HEK293 (cell line): ENCODE measurements at regions not wholly inside any gene's neighbourhood (a gene's known extent, or its start where the extent isn't known, plus 50 kb on each side); places are given as distances from the start of the nearest gene placed in this dataset.

Experiments
- CTCF ChIA-PET: fragments of 350-600 bp; formaldehyde crosslinking; extraction: SDS; loops from one replicate; lab custom pipeline; 2021; ENCODE audit warnings: antibody characterized with exemption; lab: Yijun Ruan, JAX
- POLR2A ChIA-PET: fragments of 300-600 bp; formaldehyde crosslinking; extraction: SDS; loops from one replicate; lab custom pipeline; 2020; ENCODE audit warnings: antibody characterized with exemption, inconsistent platforms; lab: Yijun Ruan, JAX
- H3K27ac ChIP-seq: fragments of 200-500 bp; sonication (Bioruptor generic); 2 replicates; pipeline ENCODE4 v1.5.1; 2014; ENCODE audit warnings: low read depth, low read length, control low read depth, inconsistent platforms; ENCODE audit errors: extremely low read depth
- H3K36me3 ChIP-seq, 2 experiments: fragments of 200-500 bp in 1 of 2; sonication (Bioruptor generic) in 1 of 2; 1 replicate in 1 of 2; 2 replicates in 1 of 2; pipeline ENCODE4 v1.5.1; 2014 to 2017; ENCODE audit warnings: inconsistent platforms in 2 of 2, low read length in 2 of 2; ENCODE audit not compliant: control insufficient read depth in 2 of 2, insufficient read depth in 1 of 2
- H3K4me1 ChIP-seq: fragments of 200-500 bp; sonication (Bioruptor generic); 2 replicates; pipeline ENCODE4 v1.5.1; 2014; ENCODE audit warnings: mild to moderate bottlenecking, low read length, inconsistent platforms; ENCODE audit not compliant: control insufficient read depth, insufficient read depth
- H3K4me3 ChIP-seq: 2 replicates; pipeline ENCODE4 v1.5.1; 2011; ENCODE audit warnings: low read depth, mild to moderate bottlenecking, control low read depth, low read length, moderate library complexity
- H3K9me3 ChIP-seq: fragments of 200-500 bp; sonication (Bioruptor generic); 2 replicates; pipeline ENCODE4 v1.5.1; 2014; ENCODE audit warnings: low read depth, low read length, inconsistent platforms; ENCODE audit not compliant: control insufficient read depth, insufficient read depth
- BCL11A ChIP-seq: fragments of 450-650 bp; formaldehyde crosslinking; IDR thresholded peaks from 2 replicates; pipeline ENCODE4 v1.5.1; 2016; ENCODE audit warnings: low read depth, missing biosample characterization, missing genetic modification characterization
- BCL11B ChIP-seq: fragments of 450-650 bp; formaldehyde crosslinking; IDR thresholded peaks from 2 replicates; pipeline ENCODE4 v1.5.1; 2016; ENCODE audit warnings: low read depth, missing biosample characterization, missing genetic modification characterization
- HOXC10 ChIP-seq: sonication (generic); formaldehyde crosslinking; IDR thresholded peaks from 2 replicates; pipeline ENCODE4 v1.8.1; 2023; ENCODE audit warnings: mild to moderate bottlenecking, missing genetic modification reagents
- HOXD13 ChIP-seq: sonication (generic); formaldehyde crosslinking; IDR thresholded peaks from 2 replicates; pipeline ENCODE4 v1.8.0; 2022; ENCODE audit warnings: missing genetic modification reagents, borderline replicate concordance
- KLF8 ChIP-seq: fragments of 450-650 bp; formaldehyde crosslinking; IDR thresholded peaks from 2 replicates; pipeline ENCODE4 v1.5.1; 2016; ENCODE audit warnings: missing biosample characterization, missing genetic modification characterization
- MEIS1 ChIP-seq: sonication (generic); formaldehyde crosslinking; IDR thresholded peaks from 2 replicates; pipeline ENCODE4 v1.8.1; 2022; ENCODE audit warnings: missing genetic modification reagents, mild to moderate bottlenecking, borderline replicate concordance
- MZF1 ChIP-seq: fragments of 450-650 bp; formaldehyde crosslinking; IDR thresholded peaks from 2 replicates; pipeline ENCODE4 v1.5.1; 2017; ENCODE audit warnings: missing biosample characterization, missing genetic modification characterization, borderline replicate concordance
- SP3 ChIP-seq: fragments of 450-650 bp; formaldehyde crosslinking; IDR thresholded peaks from 2 replicates; pipeline ENCODE4 v1.5.1; 2016; ENCODE audit warnings: missing biosample characterization, missing genetic modification characterization
- ZNF133 ChIP-seq: fragments of 450-650 bp; formaldehyde crosslinking; IDR thresholded peaks from 2 replicates; pipeline ENCODE4 v1.5.1; 2016; ENCODE audit warnings: missing biosample characterization, missing genetic modification characterization
- ZNF174 ChIP-seq: fragments of 450-650 bp; formaldehyde crosslinking; IDR thresholded peaks from 2 replicates; pipeline ENCODE4 v1.5.0; 2017; ENCODE audit warnings: missing biosample characterization, mild to moderate bottlenecking, missing genetic modification characterization
- ZNF211 ChIP-seq: fragments of 450-650 bp; formaldehyde crosslinking; IDR thresholded peaks from 2 replicates; pipeline ENCODE4 v1.5.1; 2016; ENCODE audit warnings: low read depth, missing biosample characterization, missing genetic modification characterization
- ZNF394 ChIP-seq: fragments of 450-650 bp; formaldehyde crosslinking; IDR thresholded peaks from 2 replicates; pipeline ENCODE4 v1.5.1; 2016; ENCODE audit warnings: missing biosample characterization, missing genetic modification characterization, mild to moderate bottlenecking, moderate library complexity, borderline replicate concordance
- ZNF501 ChIP-seq: fragments of 450-650 bp; formaldehyde crosslinking; IDR thresholded peaks from 2 replicates; pipeline ENCODE4 v1.5.1; 2016; ENCODE audit warnings: missing biosample characterization, missing genetic modification characterization
- ZNF514 ChIP-seq: fragments of 450-650 bp; formaldehyde crosslinking; IDR thresholded peaks from 2 replicates; pipeline ENCODE4 v1.5.1; 2016; ENCODE audit warnings: missing biosample characterization, missing genetic modification characterization
- ZNF600 ChIP-seq: fragments of 450-650 bp; formaldehyde crosslinking; IDR thresholded peaks from 2 replicates; pipeline ENCODE4 v1.5.1; 2016; ENCODE audit warnings: missing biosample characterization, missing genetic modification characterization
- ZNF785 ChIP-seq: fragments of 450-650 bp; formaldehyde crosslinking; IDR thresholded peaks from 2 replicates; pipeline ENCODE4 v1.5.1; 2016; ENCODE audit warnings: missing biosample characterization, missing genetic modification characterization
- ZNF792 ChIP-seq: fragments of 450-650 bp; formaldehyde crosslinking; IDR thresholded peaks from 2 replicates; pipeline ENCODE4 v1.5.1; 2016; ENCODE audit warnings: missing biosample characterization, missing genetic modification characterization
- ZXDB ChIP-seq: fragments of 450-650 bp; formaldehyde crosslinking; IDR thresholded peaks from 2 replicates; pipeline ENCODE4 v1.5.1; 2016; ENCODE audit warnings: missing biosample characterization, missing genetic modification characterization
- TF ChIP-seq, protein P1 (sequence below): fragments of 450-650 bp; formaldehyde crosslinking; IDR thresholded peaks from 2 replicates; pipeline ENCODE4 v1.5.1; 2016; ENCODE audit warnings: missing biosample characterization, missing genetic modification characterization
- TF ChIP-seq, protein P2 (sequence below): fragments of 450-650 bp; formaldehyde crosslinking; IDR thresholded peaks from 2 replicates; pipeline ENCODE4 v1.5.1; 2016; ENCODE audit warnings: missing biosample characterization, missing genetic modification characterization
- TF ChIP-seq, protein P3 (sequence below): fragments of 450-650 bp; formaldehyde crosslinking; IDR thresholded peaks from 2 replicates; pipeline ENCODE4 v1.5.1; 2016; ENCODE audit warnings: missing biosample characterization, missing genetic modification characterization

DNA sequence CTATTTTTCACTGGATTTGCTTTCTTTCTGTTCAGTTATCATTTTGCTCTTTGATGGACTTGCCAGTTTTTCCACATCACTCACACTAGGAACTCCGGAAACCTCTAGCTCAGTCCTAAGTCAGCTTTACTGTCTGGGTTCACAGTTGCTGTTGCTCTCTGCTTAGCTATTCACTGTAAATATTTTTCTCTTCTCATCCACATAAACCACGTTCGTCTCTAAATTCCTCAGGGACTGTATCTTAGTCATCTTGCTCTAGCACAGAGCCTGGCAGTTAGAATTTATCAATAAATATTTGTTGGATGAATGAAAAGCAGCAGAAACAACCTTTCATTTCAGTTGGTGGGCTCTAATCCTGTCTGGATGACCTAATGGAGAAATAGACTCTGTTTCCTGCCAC, 119.4 kb upstream of the DMD start:
- POLR2A ChIA-PET, result no interaction called here
- TF ChIP-seq MZF1 (tag by site-specific recombination) (no peak), MEIS1 (CRISPR knock-in tag) (no peak), ZNF600 (tag by site-specific recombination) (no peak)
- TF ChIP-seq, all 188 proteins: peak for 0
- no peak overlapping the region for H3K4me3 ChIP-seq
- no peaks in the 10 kb centered on the region for H3K9me3 ChIP-seq
- CTCF ChIA-PET, result interaction anchor here (0.6 kb wide), 1 partner anchor 744 kb away, joined by 3 read pairs; no protein-coding TSS in a partner anchor
- no peak overlapping the region for H3K27ac ChIP-seq
- H3K36me3 ChIP-seq, result no peaks in the 10 kb centered on the region
- no peaks in the 10 kb centered on the region for H3K4me1 ChIP-seq

DNA sequence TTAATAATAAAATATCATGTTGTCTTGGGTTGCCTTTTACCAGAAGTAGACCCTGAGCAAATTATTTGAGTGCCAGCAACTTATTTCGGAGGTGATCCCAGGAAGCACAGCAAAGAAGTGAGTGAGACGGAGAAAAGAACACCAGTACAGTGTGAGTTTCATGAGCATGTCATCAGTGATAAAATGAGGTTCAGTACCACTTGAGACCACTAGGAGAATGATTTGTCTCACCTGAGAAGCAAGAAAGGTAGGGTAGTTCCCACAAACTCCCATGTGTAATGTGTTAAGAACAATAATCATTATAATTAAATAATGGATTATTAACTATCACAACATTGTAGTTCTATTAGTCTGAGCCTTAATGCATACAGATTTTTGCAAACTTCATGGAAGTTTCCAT, 112.8 kb upstream of the DMD start:
- ChIA-PET POLR2A (no interaction called here), CTCF (no interaction called here)
- no peak overlapping the region for H3K4me3 ChIP-seq
- no peaks in the 10 kb centered on the region for H3K4me1 ChIP-seq
- no peaks in the 10 kb centered on the region for H3K36me3 ChIP-seq
- TF ChIP-seq ZNF514, result no peak
- TF ChIP-seq ZXDB, result no peak
- TF ChIP-seq HOXC10, result no peak
- TF ChIP-seq, protein P1, sequence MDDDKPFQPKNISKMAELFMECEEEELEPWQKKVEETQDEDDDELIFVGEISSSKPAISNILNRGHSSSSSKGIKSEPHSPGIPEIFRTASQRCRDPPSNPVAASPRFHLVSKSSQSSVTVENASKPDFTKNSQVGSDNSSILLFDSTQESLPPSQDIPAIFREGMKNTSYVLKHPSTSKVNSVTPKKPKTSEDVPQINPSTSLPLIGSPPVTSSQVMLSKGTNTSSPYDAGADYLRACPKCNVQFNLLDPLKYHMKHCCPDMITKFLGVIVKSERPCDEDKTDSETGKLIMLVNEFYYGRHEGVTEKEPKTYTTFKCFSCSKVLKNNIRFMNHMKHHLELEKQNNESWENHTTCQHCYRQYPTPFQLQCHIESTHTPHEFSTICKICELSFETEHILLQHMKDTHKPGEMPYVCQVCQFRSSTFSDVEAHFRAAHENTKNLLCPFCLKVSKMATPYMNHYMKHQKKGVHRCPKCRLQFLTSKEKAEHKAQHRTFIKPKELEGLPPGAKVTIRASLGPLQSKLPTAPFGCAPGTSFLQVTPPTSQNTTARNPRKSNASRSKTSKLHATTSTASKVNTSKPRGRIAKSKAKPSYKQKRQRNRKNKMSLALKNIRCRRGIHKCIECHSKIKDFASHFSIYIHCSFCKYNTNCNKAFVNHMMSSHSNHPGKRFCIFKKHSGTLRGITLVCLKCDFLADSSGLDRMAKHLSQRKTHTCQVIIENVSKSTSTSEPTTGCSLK (tag by site-specific recombination), result no peak
- no peak for TF ChIP-seq ZNF394
- no peak for TF ChIP-seq BCL11A (tag by site-specific recombination)
- TF ChIP-seq BCL11B, result no peak
- no peak for TF ChIP-seq KLF8 (tag by site-specific recombination)
- no peak for TF ChIP-seq ZNF133
- TF ChIP-seq ZNF211 (tag by site-specific recombination), result no peak
- H3K27ac ChIP-seq, result no peak overlapping the region
- no peaks in the 10 kb centered on the region for H3K9me3 ChIP-seq

DNA sequence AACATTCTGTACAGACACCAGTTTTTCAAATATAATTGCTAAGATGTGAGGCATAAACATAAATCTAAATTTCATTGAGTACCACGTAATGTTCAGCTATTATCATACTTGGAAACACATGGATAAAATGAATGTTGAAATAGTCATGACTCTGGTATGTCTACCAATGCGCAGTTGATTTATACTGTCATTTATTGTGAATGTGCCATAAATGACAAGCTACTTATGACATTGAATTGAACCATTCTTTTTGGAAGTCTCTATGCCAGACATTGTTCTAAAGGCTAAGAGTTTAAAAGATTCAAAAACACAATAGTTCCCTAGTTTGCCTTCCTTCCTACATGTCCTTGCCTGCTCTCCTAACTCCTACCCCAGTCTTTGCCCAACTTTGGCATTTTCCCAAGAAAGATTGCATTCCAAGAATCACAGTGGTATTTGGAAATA, 96.6 kb upstream of the DMD start:
- POLR2A ChIA-PET, result no interaction called here
- Histone ChIP-seq H3K4me1 (no peaks in the 10 kb centered on the region), H3K4me3 (no peak overlapping the region), H3K9me3 (no peaks in the 10 kb centered on the region), H3K36me3 (no peaks in the 10 kb centered on the region), H3K27ac (no peak overlapping the region)
- CTCF ChIA-PET, result no interaction called here
- TF ChIP-seq, protein P1 (tag by site-specific recombination), result no peak
- TF ChIP-seq SP3 (tag by site-specific recombination) (no peak), ZNF785 (no peak), HOXD13 (no peak), ZNF792 (tag by site-specific recombination) (no peak), ZNF501 (tag by site-specific recombination) (no peak), ZNF174 (tag by site-specific recombination) (no peak)
- TF ChIP-seq, protein P2, sequence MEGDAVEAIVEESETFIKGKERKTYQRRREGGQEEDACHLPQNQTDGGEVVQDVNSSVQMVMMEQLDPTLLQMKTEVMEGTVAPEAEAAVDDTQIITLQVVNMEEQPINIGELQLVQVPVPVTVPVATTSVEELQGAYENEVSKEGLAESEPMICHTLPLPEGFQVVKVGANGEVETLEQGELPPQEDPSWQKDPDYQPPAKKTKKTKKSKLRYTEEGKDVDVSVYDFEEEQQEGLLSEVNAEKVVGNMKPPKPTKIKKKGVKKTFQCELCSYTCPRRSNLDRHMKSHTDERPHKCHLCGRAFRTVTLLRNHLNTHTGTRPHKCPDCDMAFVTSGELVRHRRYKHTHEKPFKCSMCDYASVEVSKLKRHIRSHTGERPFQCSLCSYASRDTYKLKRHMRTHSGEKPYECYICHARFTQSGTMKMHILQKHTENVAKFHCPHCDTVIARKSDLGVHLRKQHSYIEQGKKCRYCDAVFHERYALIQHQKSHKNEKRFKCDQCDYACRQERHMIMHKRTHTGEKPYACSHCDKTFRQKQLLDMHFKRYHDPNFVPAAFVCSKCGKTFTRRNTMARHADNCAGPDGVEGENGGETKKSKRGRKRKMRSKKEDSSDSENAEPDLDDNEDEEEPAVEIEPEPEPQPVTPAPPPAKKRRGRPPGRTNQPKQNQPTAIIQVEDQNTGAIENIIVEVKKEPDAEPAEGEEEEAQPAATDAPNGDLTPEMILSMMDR (tag by site-specific recombination), result no peak
- TF ChIP-seq, protein P3, sequence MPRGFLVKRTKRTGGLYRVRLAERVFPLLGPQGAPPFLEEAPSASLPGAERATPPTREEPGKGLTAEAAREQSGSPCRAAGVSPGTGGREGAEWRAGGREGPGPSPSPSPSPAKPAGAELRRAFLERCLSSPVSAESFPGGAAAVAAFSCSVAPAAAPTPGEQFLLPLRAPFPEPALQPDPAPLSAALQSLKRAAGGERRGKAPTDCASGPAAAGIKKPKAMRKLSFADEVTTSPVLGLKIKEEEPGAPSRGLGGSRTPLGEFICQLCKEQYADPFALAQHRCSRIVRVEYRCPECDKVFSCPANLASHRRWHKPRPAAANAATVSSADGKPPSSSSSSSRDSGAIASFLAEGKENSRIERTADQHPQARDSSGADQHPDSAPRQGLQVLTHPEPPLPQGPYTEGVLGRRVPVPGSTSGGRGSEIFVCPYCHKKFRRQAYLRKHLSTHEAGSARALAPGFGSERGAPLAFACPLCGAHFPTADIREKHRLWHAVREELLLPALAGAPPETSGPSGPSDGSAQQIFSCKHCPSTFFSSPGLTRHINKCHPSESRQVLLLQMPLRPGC (tag by site-specific recombination), result no peak
